Smooth muscle cell (in vitro differentiated cells): ENCODE measurements at regions not wholly inside any gene's neighbourhood (a gene's known extent, or its start where the extent isn't known, plus 50 kb on each side); places are given as distances from the start of the nearest gene placed in this dataset.

Experiments used
- DNase-seq: peaks from one replicate; lab custom pipeline; 2025; ENCODE audit not compliant: unreplicated experiment; lab: John Stamatoyannopoulos, UW
- H2AFZ ChIP-seq: fragments of 200-600 bp; sonication (generic); 2 replicates; pipeline ENCODE4 v1.6.0; 2016; ENCODE audit warnings: antibody characterized with exemption, low read depth, mild to moderate bottlenecking
- H3F3A ChIP-seq: fragments of 200-600 bp; sonication (generic); 2 replicates; pipeline ENCODE4 v1.6.0; 2017; ENCODE audit warnings: antibody characterized with exemption, low read depth
- H3K27ac ChIP-seq: fragments of 200-600 bp; sonication (generic); 2 replicates; pipeline ENCODE4 v1.5.1; 2016; ENCODE audit warnings: low read depth, mild to moderate bottlenecking
- H3K27me3 ChIP-seq: fragments of 200-600 bp; sonication (generic); 2 replicates; pipeline ENCODE4 v1.6.1; 2016; ENCODE audit warnings: low read depth, mild to moderate bottlenecking
- H3K36me3 ChIP-seq: fragments of 200-600 bp; sonication (generic); 2 replicates; pipeline ENCODE4 v1.5.1; 2016; ENCODE audit warnings: low read depth
- H3K4me1 ChIP-seq: fragments of 200-600 bp; sonication (generic); 2 replicates; pipeline ENCODE4 v1.5.1; 2016; ENCODE audit warnings: low read depth
- H3K4me2 ChIP-seq: fragments of 200-600 bp; sonication (generic); 2 replicates; pipeline ENCODE4 v1.6.0; 2016; ENCODE audit warnings: mild to moderate bottlenecking
- H3K4me3 ChIP-seq: fragments of 200-600 bp; sonication (generic); 2 replicates; pipeline ENCODE4 v1.5.1; 2016; ENCODE audit warnings: mild to moderate bottlenecking
- H3K79me2 ChIP-seq: fragments of 200-600 bp; sonication (generic); 2 replicates; pipeline ENCODE4 v1.6.0; 2016; ENCODE audit warnings: low read depth, mild to moderate bottlenecking
- H3K9ac ChIP-seq: fragments of 200-600 bp; sonication (generic); 2 replicates; pipeline ENCODE4 v1.6.0; 2016; ENCODE audit warnings: low read depth
- H3K9me3 ChIP-seq: fragments of 200-600 bp; sonication (generic); replicated peaks from 2 replicates; pipeline ENCODE4 v1.5.1; 2016; ENCODE audit warnings: low read depth
- H4K20me1 ChIP-seq: fragments of 200-600 bp; sonication (generic); 2 replicates; pipeline ENCODE4 v1.6.0; 2016; ENCODE audit warnings: low read depth
- WGBS: methylation state at CpG from one replicate; pipeline ENCODE4 v1.1.7; 2016; ENCODE audit warnings: low lambda C conversion rate; 5-methylcytosine and 5-hydroxymethylcytosine counted together
- TF ChIP-seq, protein P1 (sequence below): fragments of 200-600 bp; sonication (generic); IDR thresholded peaks from 2 replicates; pipeline ENCODE4 v1.5.1; 2017; ENCODE audit warnings: borderline replicate concordance, mild to moderate bottlenecking, antibody characterized with exemption; ENCODE audit not compliant: insufficient read depth, poor library complexity, severe bottlenecking

DNA sequence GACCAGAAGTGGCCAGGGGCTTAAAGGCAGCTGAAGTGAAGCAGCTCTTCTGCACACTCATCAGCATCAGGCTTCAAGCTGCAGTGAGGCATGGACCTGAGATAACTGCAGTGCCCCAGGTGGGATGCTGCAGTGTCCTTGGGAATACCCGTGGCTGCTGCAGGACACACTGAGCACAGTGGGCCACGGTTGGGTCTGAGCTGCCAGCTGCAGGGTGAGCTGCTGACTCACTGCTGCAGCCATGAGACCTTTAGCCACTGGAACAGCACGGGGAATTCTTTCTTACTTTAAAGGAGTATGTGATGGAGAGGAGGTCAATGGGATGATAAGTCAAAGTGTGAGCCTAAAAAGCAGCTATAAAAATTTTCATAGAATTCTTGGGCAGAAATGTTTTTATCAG is 102.1 kb downstream of the XCL2 start:
- Histone ChIP-seq H3K4me3 (no peak overlapping the region), H3K4me2 (no peak overlapping the region), H3F3A (no peaks in the 10 kb centered on the region), H3K27me3 (no peaks in the 10 kb centered on the region), H3K27ac (no peak overlapping the region), H4K20me1 (no peaks in the 10 kb centered on the region), H2AFZ (no peak overlapping the region), H3K9me3 (no peaks in the 10 kb centered on the region), H3K4me1 (no peaks in the 10 kb centered on the region), H3K9ac (no peak overlapping the region), H3K79me2 (no peaks in the 10 kb centered on the region), H3K36me3 (no peaks in the 10 kb centered on the region)
- 27% methylated on average over 3 of the region's 3 CpGs for WGBS
- DNase-seq, result no peak
- TF ChIP-seq, protein P1, sequence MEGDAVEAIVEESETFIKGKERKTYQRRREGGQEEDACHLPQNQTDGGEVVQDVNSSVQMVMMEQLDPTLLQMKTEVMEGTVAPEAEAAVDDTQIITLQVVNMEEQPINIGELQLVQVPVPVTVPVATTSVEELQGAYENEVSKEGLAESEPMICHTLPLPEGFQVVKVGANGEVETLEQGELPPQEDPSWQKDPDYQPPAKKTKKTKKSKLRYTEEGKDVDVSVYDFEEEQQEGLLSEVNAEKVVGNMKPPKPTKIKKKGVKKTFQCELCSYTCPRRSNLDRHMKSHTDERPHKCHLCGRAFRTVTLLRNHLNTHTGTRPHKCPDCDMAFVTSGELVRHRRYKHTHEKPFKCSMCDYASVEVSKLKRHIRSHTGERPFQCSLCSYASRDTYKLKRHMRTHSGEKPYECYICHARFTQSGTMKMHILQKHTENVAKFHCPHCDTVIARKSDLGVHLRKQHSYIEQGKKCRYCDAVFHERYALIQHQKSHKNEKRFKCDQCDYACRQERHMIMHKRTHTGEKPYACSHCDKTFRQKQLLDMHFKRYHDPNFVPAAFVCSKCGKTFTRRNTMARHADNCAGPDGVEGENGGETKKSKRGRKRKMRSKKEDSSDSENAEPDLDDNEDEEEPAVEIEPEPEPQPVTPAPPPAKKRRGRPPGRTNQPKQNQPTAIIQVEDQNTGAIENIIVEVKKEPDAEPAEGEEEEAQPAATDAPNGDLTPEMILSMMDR, result no peak

- H3K79me2 ChIP-seq, result no peaks in the 10 kb centered on the region
- no peaks in the 10 kb centered on the region for H3K27me3 ChIP-seq
- no peak overlapping the region for H3K27ac ChIP-seq
- no peaks in the 10 kb centered on the region for H3F3A ChIP-seq
- peak overlapping the region; percentile 34 for H3K4me3 ChIP-seq
- H3K4me1 ChIP-seq, result no peaks in the 10 kb centered on the region
- H3K4me2 ChIP-seq, result peak overlapping the region; percentile 78
- TF ChIP-seq, protein P1, result peak; percentile 87
- no peaks in the 10 kb centered on the region for H3K36me3 ChIP-seq
- H4K20me1 ChIP-seq, result no peaks in the 10 kb centered on the region
- DNase-seq, result peak; percentile 28
- no peak overlapping the region for H3K9ac ChIP-seq
- H2AFZ ChIP-seq, result peak overlapping the region; percentile 86
- 34% methylated on average over 20 of the region's 20 CpGs for WGBS
- no peaks in the 10 kb centered on the region for H3K9me3 ChIP-seq
Observed at GRCh38 chr1:168439456-168440375, 104.1 kb downstream of the XCL2 start.

GRCh38 chr1:168438626-168439025 is 105.2 kb downstream of the XCL2 start:
- Histone ChIP-seq H4K20me1 (no peaks in the 10 kb centered on the region), H3K36me3 (no peaks in the 10 kb centered on the region), H3K9ac (no peak overlapping the region), H3K79me2 (no peaks in the 10 kb centered on the region), H3K9me3 (no peaks in the 10 kb centered on the region), H3K4me3 (no peak overlapping the region), H3K4me2 (no peak overlapping the region), H3K27me3 (no peaks in the 10 kb centered on the region), H3F3A (no peaks in the 10 kb centered on the region), H2AFZ (no peak overlapping the region), H3K27ac (no peak overlapping the region), H3K4me1 (no peaks in the 10 kb centered on the region)
- DNase-seq, result no peak
- TF ChIP-seq, protein P1, result no peak
- WGBS, result 59% methylated on average over 3 of the region's 3 CpGs
